ENCODE measurements at regions not wholly inside any gene's neighbourhood (a gene's known extent, or its start where the extent isn't known, plus 50 kb on each side); places are given as distances from the start of the nearest gene placed in this dataset.

- Histone ChIP-seq H3K4me3 (no peak overlapping the region), H3K27me3 (no peaks in the 10 kb centered on the region), H3K36me3 (no peaks in the 10 kb centered on the region), H3K4me1 (no peaks in the 10 kb centered on the region), H3K9me3 (no peaks in the 10 kb centered on the region), H3K27ac (no peak overlapping the region)
- intact Hi-C loops (cut with DNase I; ENCODE audit: low total_unique reads), result no loop called here
- no peak for TF ChIP-seq POLR2A (IDR thresholded peaks at IDR 0.05)
- TF ChIP-seq CTCF (IDR thresholded peaks at IDR 0.05), result no peak
- DNase-seq, result no peak
These were observed 608.2 kb upstream of the DAB2 start for GRCh38 chr5:40033009-40033408.

- Histone ChIP-seq H3K9me3 (no peaks in the 10 kb centered on the region), H3K4me1 (no peaks in the 10 kb centered on the region), H3K27me3 (no peaks in the 10 kb centered on the region), H3K4me3 (no peak overlapping the region), H3K27ac (no peak overlapping the region), H3K36me3 (no peaks in the 10 kb centered on the region)
- intact Hi-C loops (cut with DNase I; ENCODE audit: low total_unique reads), result no loop called here
- DNase-seq, result no peak
- TF ChIP-seq CTCF (IDR thresholded peaks at IDR 0.05) (no peak), POLR2A (IDR thresholded peaks at IDR 0.05) (no peak)
These were observed 605.9 kb upstream of the DAB2 start for GRCh38 chr5:40030661-40031060.

- Histone ChIP-seq H3K36me3 (no peaks in the 10 kb centered on the region), H3K27me3 (no peaks in the 10 kb centered on the region), H3K27ac (no peak overlapping the region), H3K9me3 (no peaks in the 10 kb centered on the region), H3K4me3 (no peak overlapping the region), H3K4me1 (no peaks in the 10 kb centered on the region)
- intact Hi-C loops (cut with DNase I; ENCODE audit: low total_unique reads), result no loop called here
- no peak for TF ChIP-seq CTCF (IDR thresholded peaks at IDR 0.05)
- TF ChIP-seq POLR2A (IDR thresholded peaks at IDR 0.05), result no peak
- DNase-seq, result no peak
These were observed 605.1 kb upstream of the DAB2 start for GRCh38 chr5:40029711-40030495.

- no peak overlapping the region for H3K27ac ChIP-seq
- DNase-seq, result no peak
- TF ChIP-seq CTCF (IDR thresholded peaks at IDR 0.05) (no peak), POLR2A (IDR thresholded peaks at IDR 0.05) (no peak)
- H3K36me3 ChIP-seq, result no peaks in the 10 kb centered on the region
- intact Hi-C loops (cut with DNase I; ENCODE audit: low total_unique reads), result no loop called here
- no peak overlapping the region for H3K4me3 ChIP-seq
- no peaks in the 10 kb centered on the region for H3K27me3 ChIP-seq
- no peaks in the 10 kb centered on the region for H3K4me1 ChIP-seq
- no peaks in the 10 kb centered on the region for H3K9me3 ChIP-seq
These were observed 602.6 kb upstream of the DAB2 start for GRCh38 chr5:40027400-40027799.

- TF ChIP-seq CTCF (IDR thresholded peaks at IDR 0.05) (no peak), POLR2A (IDR thresholded peaks at IDR 0.05) (no peak)
- no peaks in the 10 kb centered on the region for H3K36me3 ChIP-seq
- no peak for DNase-seq
- H3K4me1 ChIP-seq, result no peaks in the 10 kb centered on the region
- H3K27me3 ChIP-seq, result no peaks in the 10 kb centered on the region
- no peak overlapping the region for H3K4me3 ChIP-seq
- H3K27ac ChIP-seq, result no peak overlapping the region
- H3K9me3 ChIP-seq, result no peaks in the 10 kb centered on the region
- intact Hi-C loops (cut with DNase I; ENCODE audit: low total_unique reads), result no loop called here
These were observed 600.8 kb upstream of the DAB2 start for GRCh38 chr5:40025586-40025985.

Data from uterus (tissue), 3 donors.